ENCODE measurements at regions not wholly inside any gene's neighbourhood (a gene's known extent, or its start where the extent isn't known, plus 50 kb on each side); places are given as distances from the start of the nearest gene placed in this dataset.

DNA sequence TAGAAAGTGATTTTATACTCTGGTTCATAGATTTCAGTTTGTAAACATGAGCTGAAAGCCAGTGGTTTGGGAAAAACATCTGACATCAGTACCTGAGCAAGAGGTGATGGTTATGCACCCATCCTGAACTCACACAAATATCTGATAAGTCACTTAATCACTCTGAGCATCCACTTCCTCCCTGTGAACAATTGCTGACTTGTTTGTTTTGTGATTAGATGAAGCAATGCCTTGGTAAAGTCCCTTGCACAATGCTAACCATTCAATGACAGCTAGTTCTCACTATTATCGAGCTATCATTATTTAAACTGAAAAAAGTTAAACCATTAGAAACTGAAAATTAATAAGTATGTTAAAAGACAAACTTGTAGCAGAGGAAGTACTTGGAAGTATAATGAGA, 303.0 kb downstream of the PLOD2 start:
- DNase-seq: no peak
- H3K4me1 Mint-ChIP-seq (ENCODE audit: low read depth): no peaks in the 10 kb centered on the region
- H3K36me3 Mint-ChIP-seq (ENCODE audit: low read depth): no peaks in the 10 kb centered on the region
- H3K27ac Mint-ChIP-seq: no peak overlapping the region
- no peak overlapping the region for H3K4me3 Mint-ChIP-seq
- H3K27me3 Mint-ChIP-seq (ENCODE audit: insufficient read depth): no peaks in the 10 kb centered on the region
- TF ChIP-seq, protein P1, sequence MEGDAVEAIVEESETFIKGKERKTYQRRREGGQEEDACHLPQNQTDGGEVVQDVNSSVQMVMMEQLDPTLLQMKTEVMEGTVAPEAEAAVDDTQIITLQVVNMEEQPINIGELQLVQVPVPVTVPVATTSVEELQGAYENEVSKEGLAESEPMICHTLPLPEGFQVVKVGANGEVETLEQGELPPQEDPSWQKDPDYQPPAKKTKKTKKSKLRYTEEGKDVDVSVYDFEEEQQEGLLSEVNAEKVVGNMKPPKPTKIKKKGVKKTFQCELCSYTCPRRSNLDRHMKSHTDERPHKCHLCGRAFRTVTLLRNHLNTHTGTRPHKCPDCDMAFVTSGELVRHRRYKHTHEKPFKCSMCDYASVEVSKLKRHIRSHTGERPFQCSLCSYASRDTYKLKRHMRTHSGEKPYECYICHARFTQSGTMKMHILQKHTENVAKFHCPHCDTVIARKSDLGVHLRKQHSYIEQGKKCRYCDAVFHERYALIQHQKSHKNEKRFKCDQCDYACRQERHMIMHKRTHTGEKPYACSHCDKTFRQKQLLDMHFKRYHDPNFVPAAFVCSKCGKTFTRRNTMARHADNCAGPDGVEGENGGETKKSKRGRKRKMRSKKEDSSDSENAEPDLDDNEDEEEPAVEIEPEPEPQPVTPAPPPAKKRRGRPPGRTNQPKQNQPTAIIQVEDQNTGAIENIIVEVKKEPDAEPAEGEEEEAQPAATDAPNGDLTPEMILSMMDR (IDR thresholded peaks at IDR 0.05): no peak
- H3K9me3 Mint-ChIP-seq: no peaks in the 10 kb centered on the region; the same call in 1 of the 2 replicates

DNA sequence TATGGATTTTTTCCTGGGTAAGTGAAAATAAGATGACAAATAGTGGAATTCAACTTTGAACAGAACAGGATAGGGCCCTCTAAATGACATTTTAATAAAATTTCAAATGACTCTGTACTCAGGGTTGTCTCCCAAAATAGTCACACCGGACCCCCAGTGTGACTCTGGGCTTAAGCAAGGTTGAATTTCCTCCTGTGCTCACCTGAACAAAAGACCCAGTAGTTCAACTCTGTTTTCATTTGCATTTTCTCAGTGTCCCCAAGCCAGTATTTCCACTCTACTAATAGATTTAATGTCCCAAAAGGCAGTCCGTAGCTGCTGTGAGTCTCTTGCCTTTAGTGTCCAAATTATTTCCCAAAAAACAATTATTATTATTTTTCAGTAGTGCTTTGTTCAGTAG, 296.6 kb downstream of the PLOD2 start:
- H3K36me3 Mint-ChIP-seq (ENCODE audit: low read depth): no peaks in the 10 kb centered on the region
- no peak overlapping the region for H3K27ac Mint-ChIP-seq
- DNase-seq: no peak
- H3K27me3 Mint-ChIP-seq (ENCODE audit: insufficient read depth): no peaks in the 10 kb centered on the region
- H3K4me3 Mint-ChIP-seq: no peak overlapping the region
- H3K4me1 Mint-ChIP-seq (ENCODE audit: low read depth): no peaks in the 10 kb centered on the region
- TF ChIP-seq, protein P1 (IDR thresholded peaks at IDR 0.05): no peak
- no peaks in the 10 kb centered on the region; the same call in 1 of the 2 replicates for H3K9me3 Mint-ChIP-seq

DNA sequence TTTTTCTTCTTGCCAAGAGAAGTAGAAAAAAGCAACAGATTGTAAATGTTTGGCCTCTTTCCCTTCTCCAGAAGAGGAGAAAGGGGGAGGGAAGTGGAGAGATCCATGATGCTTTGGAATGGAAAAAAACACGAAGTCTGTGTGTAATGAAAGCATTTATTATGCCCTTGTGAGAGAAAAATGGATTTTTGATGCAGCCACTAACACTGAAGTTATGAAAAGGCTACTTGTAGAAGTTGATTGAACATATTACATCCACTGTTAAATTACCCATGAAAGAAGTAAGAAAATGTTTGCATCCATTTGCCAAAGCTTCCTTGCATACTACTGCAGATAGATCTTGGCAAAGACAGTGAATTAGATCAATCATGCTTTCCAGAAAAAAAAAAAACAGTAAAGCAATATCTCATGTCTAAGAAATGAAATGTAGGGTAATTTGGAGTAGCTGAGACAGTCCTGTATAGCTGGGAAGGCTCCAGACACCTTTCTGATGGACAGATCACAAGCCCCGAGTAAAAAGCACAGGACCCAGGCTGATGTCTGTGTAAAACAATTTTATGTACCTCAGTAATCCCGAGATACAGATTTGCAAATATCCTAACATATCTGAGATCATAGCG, 295.5 kb downstream of the PLOD2 start:
- TF ChIP-seq, protein P1 (IDR thresholded peaks at IDR 0.05): no peak
- DNase-seq: no peak
- no peak overlapping the region for H3K4me3 Mint-ChIP-seq
- H3K27me3 Mint-ChIP-seq (ENCODE audit: insufficient read depth): no peaks in the 10 kb centered on the region
- no peaks in the 10 kb centered on the region for H3K4me1 Mint-ChIP-seq (ENCODE audit: low read depth)
- H3K27ac Mint-ChIP-seq: no peak overlapping the region
- no peaks in the 10 kb centered on the region for H3K9me3 Mint-ChIP-seq
- no peaks in the 10 kb centered on the region for H3K36me3 Mint-ChIP-seq (ENCODE audit: low read depth)

DNA sequence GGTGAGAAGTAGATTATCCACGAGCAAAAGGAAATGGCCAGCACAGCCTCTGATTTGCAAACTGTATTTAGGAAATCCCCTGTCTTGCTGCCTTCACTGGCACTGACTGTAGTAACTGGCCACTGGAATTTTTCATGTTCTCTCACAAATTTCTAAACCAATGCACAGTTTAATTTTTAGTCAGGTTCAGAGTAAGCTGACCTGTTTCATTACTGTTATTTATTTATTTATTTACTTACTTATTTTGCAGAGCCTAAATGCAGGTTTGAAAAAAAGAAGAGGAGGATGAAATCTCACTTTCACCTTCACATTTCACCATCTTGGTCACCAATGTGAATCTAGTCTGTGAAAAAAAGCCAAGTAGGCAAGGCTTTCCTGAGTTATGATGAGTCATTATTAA, 291.0 kb downstream of the PLOD2 start:
- TF ChIP-seq, protein P1 (IDR thresholded peaks at IDR 0.05): no peak
- Mint-ChIP-seq H3K27ac (no peak overlapping the region), H3K27me3 (ENCODE audit: insufficient read depth) (no peaks in the 10 kb centered on the region), H3K4me3 (no peak overlapping the region), H3K4me1 (ENCODE audit: low read depth) (no peaks in the 10 kb centered on the region), H3K9me3 (no peaks in the 10 kb centered on the region; the same call in 1 of the 2 replicates), H3K36me3 (ENCODE audit: low read depth) (no peaks in the 10 kb centered on the region)
- DNase-seq: no peak

DNA sequence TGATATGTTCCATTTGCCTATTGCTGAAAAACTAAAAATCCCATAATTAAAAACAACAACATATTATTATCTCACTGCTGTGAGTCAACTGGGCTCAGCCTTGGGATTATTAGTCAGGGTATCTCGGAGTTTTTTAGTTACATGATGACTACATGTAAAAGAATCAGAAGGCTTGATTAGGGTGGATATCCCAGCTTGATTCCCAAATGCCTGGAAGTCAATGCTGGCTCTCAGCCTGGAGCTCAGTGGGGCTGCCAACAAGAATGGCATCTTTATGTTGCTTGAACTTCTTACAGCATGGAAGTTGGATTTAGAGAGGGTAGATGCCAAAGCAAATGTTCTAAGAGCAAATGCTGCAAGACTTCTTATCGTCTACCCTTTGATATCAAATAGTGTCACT, 278.5 kb downstream of the PLOD2 start:
- Mint-ChIP-seq H3K4me1 (ENCODE audit: low read depth) (no peaks in the 10 kb centered on the region), H3K9me3 (no peaks in the 10 kb centered on the region), H3K27me3 (ENCODE audit: insufficient read depth) (peaks cover 2% of the 10 kb centered on the region; the same call in 1 of the 2 replicates), H3K4me3 (no peak overlapping the region), H3K36me3 (ENCODE audit: low read depth) (no peaks in the 10 kb centered on the region), H3K27ac (no peak overlapping the region)
- DNase-seq: no peak
- TF ChIP-seq, protein P1 (IDR thresholded peaks at IDR 0.05): no peak
